Fibroblast of lung (primary cell): ENCODE measurements at regions not wholly inside any gene's neighbourhood (a gene's known extent, or its start where the extent isn't known, plus 50 kb on each side); places are given as distances from the start of the nearest gene placed in this dataset.

Experiments used
- CTCF ChIP-seq, 2 donors: IDR thresholded peaks in 1 of 2; conservative IDR thresholded peaks in 1 of 2; 1 replicate in 1 of 2; 2 replicates in 1 of 2; pipeline ENCODE4 v1.5.1; 2011 to 2012; ENCODE audit warnings: low read length in 2 of 2, control low read depth in 1 of 2, inconsistent platforms in 1 of 2, low read depth in 1 of 2, mild to moderate bottlenecking in 1 of 2
- EZH2 ChIP-seq: IDR thresholded peaks from 2 replicates; pipeline ENCODE4 v1.5.1; 2012; ENCODE audit warnings: low read length, control low read depth, mild to moderate bottlenecking; ENCODE audit errors: missing control alignments

GRCh38 chr1:2923351-2923750 lies 97.9 kb upstream of the ACTRT2 start:
- no peak for TF ChIP-seq CTCF (conservative IDR thresholded peaks at IDR 0.05 in 1 of 2, IDR thresholded peaks at IDR 0.05 in 1 of 2; ENCODE audit: low read depth in 1 of 2, low read length in 2 of 2)
- no peak for TF ChIP-seq EZH2
